ENCODE measurements at regions not wholly inside any gene's neighbourhood (a gene's known extent, or its start where the extent isn't known, plus 50 kb on each side); places are given as distances from the start of the nearest gene placed in this dataset.

- Histone ChIP-seq H3K27ac (ENCODE audit: insufficient read depth, low read depth, low read length) (peak overlapping the region; percentile 91), H3K9me1 (replicated peaks; ENCODE audit: control insufficient read depth, extremely low read depth, insufficient read depth, low read length) (no peaks in the 10 kb centered on the region), H3K9ac (replicated peaks; ENCODE audit: extremely low read depth, insufficient read depth, low read length) (peak overlapping the region; percentile 28), H3K4me1 (ENCODE audit: control insufficient read depth, extremely low read depth, insufficient read depth, low read length) (peaks cover 53% of the 10 kb centered on the region), H3K36me3 (ENCODE audit: control insufficient read depth in 2 of 2, extremely low read depth in 1 of 2, insufficient read depth in 2 of 2, low read length in 2 of 2) (no peaks in the 10 kb centered on the region), H3K4me2 (ENCODE audit: insufficient read depth, low read length) (peak overlapping the region; percentile 25), H3K79me2 (ENCODE audit: control insufficient read depth, insufficient read depth, low read length) (no peaks in the 10 kb centered on the region), H4K20me1 (replicated peaks; ENCODE audit: control insufficient read depth, extremely low read depth, insufficient read depth, low read length) (no peaks in the 10 kb centered on the region), H2AFZ (ENCODE audit: low read depth, low read length) (peak overlapping the region; percentile 81), H3K4me3 (replicated peaks in 1 of 3; ENCODE audit: insufficient read depth in 1 of 3, low read depth in 1 of 3, low read length in 3 of 3) (no peak overlapping the region), H3K9me3 (replicated peaks; ENCODE audit: control insufficient read depth, insufficient read depth, low read length) (no peaks in the 10 kb centered on the region), H3K27me3 (ENCODE audit: control insufficient read depth in 2 of 2, insufficient read depth in 2 of 2, low read length in 2 of 2) (no peaks in the 10 kb centered on the region)
- BruUV-seq (replicated peaks) = no TSS peak
- intact Hi-C loops (cut with micrococcal nuclease) = loop anchor here (1.0 to 5.0 kb wide), 4 partner anchors 50 to 847 kb away; partner anchors contain the start of gene FZD8
- TF ChIP-seq FOS (IDR thresholded peaks at IDR 0.05; ENCODE audit: borderline replicate concordance, insufficient read depth, low read length) (no peak), GATA2 (IDR thresholded peaks at IDR 0.05; ENCODE audit: insufficient read depth, insufficient read length, low read depth, low read length) (no peak), POLR2AphosphoS5 (IDR thresholded peaks at IDR 0.05; ENCODE audit: insufficient read depth, low read depth, low read length) (no peak), POLR2A (IDR thresholded peaks at IDR 0.05; ENCODE audit: low read depth, low read length) (no peak), CTCF (IDR thresholded peaks at IDR 0.05; ENCODE audit: extremely low read depth in 1 of 2, insufficient read depth in 1 of 2, low read depth in 1 of 2, low read length in 2 of 2) (no peak), JUN (IDR thresholded peaks at IDR 0.05; ENCODE audit: borderline replicate concordance, insufficient read depth, insufficient read length, low read depth) (no peak), EZH2 (IDR thresholded peaks at IDR 0.05; ENCODE audit: borderline replicate concordance, low read depth, low read length, severe bottlenecking) (no peak), MAX (IDR thresholded peaks at IDR 0.05; ENCODE audit: insufficient read depth, insufficient read length) (no peak), MYC (IDR thresholded peaks at IDR 0.05; ENCODE audit: low read depth, low read length) (no peak)
- dilution Hi-C loops (cut with MboI; ENCODE audit: extremely low pct_ligation_motif_present, low sequenced_read_pairs) = no loop called here
- POLR2A ChIA-PET = no interaction called here
- no peak for FAIRE-seq
- DNase-seq (ENCODE audit: low read depth, low spot score) = peak; percentile 93
- CTCF ChIA-PET = interaction anchor here (0.7 to 2.5 kb wide), 12 partner anchors 11 to 876 kb away, joined by 3 to 11 read pairs (median 4); no protein-coding TSS in a partner anchor
These were observed 635.7 kb upstream of the ANKRD30A start for GRCh38 chr10:36489611-36490228.

Measured in endothelial cell of umbilical vein (primary cell).